ENCODE measurements at regions not wholly inside any gene's neighbourhood (a gene's known extent, or its start where the extent isn't known, plus 50 kb on each side); places are given as distances from the start of the nearest gene placed in this dataset.

- H3K4me3 ChIP-seq (replicated peaks; ENCODE audit: low read depth, low read length): no peak overlapping the region
- TF ChIP-seq CTCF (IDR thresholded peaks at IDR 0.05; ENCODE audit: low read depth, low read length, missing control alignments): no peak
- no peak for DNase-seq (ENCODE audit: extremely low read depth, low read depth)
These were observed 72.0 kb upstream of the RAB6C start for GRCh38 chr2:129907256-129907998.

- no peak for TF ChIP-seq CTCF (IDR thresholded peaks at IDR 0.05; ENCODE audit: low read depth, low read length, missing control alignments)
- H3K4me3 ChIP-seq (replicated peaks; ENCODE audit: low read depth, low read length): no peak overlapping the region
- DNase-seq (ENCODE audit: extremely low read depth, low read depth): no peak
These were observed 70.6 kb upstream of the RAB6C start for GRCh38 chr2:129908721-129909373.

GRCh38 chr2:129909651-129910418, 69.6 kb upstream of the RAB6C start:
- TF ChIP-seq CTCF (IDR thresholded peaks at IDR 0.05; ENCODE audit: low read depth, low read length, missing control alignments): no peak
- DNase-seq (ENCODE audit: extremely low read depth, low read depth): no peak

GRCh38 chr2:129910446-129911362, 68.8 kb upstream of the RAB6C start:
- no peak overlapping the region for H3K4me3 ChIP-seq (replicated peaks; ENCODE audit: low read depth, low read length)
- DNase-seq (ENCODE audit: extremely low read depth, low read depth): no peak
- TF ChIP-seq CTCF (IDR thresholded peaks at IDR 0.05; ENCODE audit: low read depth, low read length, missing control alignments): no peak

More at GRCh38 chr2:129909651-129910418, 69.6 kb upstream of the RAB6C start:
- no peak overlapping the region for H3K4me3 ChIP-seq (replicated peaks; ENCODE audit: low read depth, low read length)

GRCh38 chr2:129911363-129912065, 68.0 kb upstream of the RAB6C start:
- no peak for DNase-seq (ENCODE audit: extremely low read depth, low read depth)
- no peak for TF ChIP-seq CTCF (IDR thresholded peaks at IDR 0.05; ENCODE audit: low read depth, low read length, missing control alignments)
- no peak overlapping the region for H3K4me3 ChIP-seq (replicated peaks; ENCODE audit: low read depth, low read length)
